NB4 (cell line): ENCODE measurements at regions not wholly inside any gene's neighbourhood (a gene's known extent, or its start where the extent isn't known, plus 50 kb on each side); places are given as distances from the start of the nearest gene placed in this dataset.

Experiments used
- CTCF ChIP-seq: IDR thresholded peaks from one replicate; pipeline ENCODE4 v1.5.1; 2012; ENCODE audit warnings: low read depth, low read length
- MAX ChIP-seq: IDR thresholded peaks from 2 replicates; pipeline ENCODE4 v1.6.1; 2011; ENCODE audit warnings: low read depth, low read length
- POLR2A ChIP-seq: IDR thresholded peaks from 2 replicates; pipeline ENCODE4 v1.6.1; 2011; ENCODE audit warnings: mild to moderate bottlenecking; ENCODE audit not compliant: insufficient read length; ENCODE audit errors: extremely low read depth

GRCh38 chr14:34072401-34072800 is 121.5 kb upstream of the EGLN3 start:
- TF ChIP-seq POLR2A (no peak), MAX (no peak), CTCF (no peak)
